CD14-positive monocyte (primary cell): ENCODE measurements at regions not wholly inside any gene's neighbourhood (a gene's known extent, or its start where the extent isn't known, plus 50 kb on each side); places are given as distances from the start of the nearest gene placed in this dataset.

Experiments
- DNase-seq, 3 donors: peaks; one replicate each; pipeline ENCODE4 v3.0.0-alpha.2; 2011 to 2022
- H2AFZ ChIP-seq: 2 replicates; pipeline ENCODE4 v1.6.0; 2012; ENCODE audit warnings: mild to moderate bottlenecking, low read depth, low read length, inconsistent platforms; ENCODE audit not compliant: insufficient read depth, poor library complexity, severe bottlenecking
- H3K27ac ChIP-seq, 2 donors: 1 replicate in 1 of 2; 2 replicates in 1 of 2; pipeline ENCODE4 v1.5.1; 2012 to 2013; ENCODE audit warnings: low read length in 2 of 2, control low read depth in 1 of 2, inconsistent platforms in 1 of 2, low read depth in 1 of 2, mild to moderate bottlenecking in 1 of 2
- H3K27me3 ChIP-seq, 2 donors: one replicate each; pipeline versions ENCODE4 v1.6.0 to v1.6.1; 2011 to 2013; ENCODE audit warnings: low read length in 2 of 2; ENCODE audit not compliant: control insufficient read depth in 2 of 2, insufficient read depth in 2 of 2
- H3K36me3 ChIP-seq, 2 donors: replicated peaks in 1 of 2; 1 replicate in 1 of 2; 2 replicates in 1 of 2; pipeline versions ENCODE4 v1.5.1 to v1.6.1; 2012 to 2013; ENCODE audit warnings: low read length in 2 of 2, control low read depth in 1 of 2, inconsistent platforms in 1 of 2, mild to moderate bottlenecking in 1 of 2; ENCODE audit not compliant: insufficient read depth in 2 of 2, control insufficient read depth in 1 of 2
- H3K4me1 ChIP-seq, 2 donors: 1 replicate in 1 of 2; 2 replicates in 1 of 2; pipeline versions ENCODE4 v1.5.1 to v1.6.1; 2012 to 2013; ENCODE audit warnings: low read length in 2 of 2, control low read depth in 1 of 2, inconsistent platforms in 1 of 2, mild to moderate bottlenecking in 1 of 2, moderate library complexity in 1 of 2; ENCODE audit not compliant: insufficient read depth in 2 of 2, control insufficient read depth in 1 of 2
- H3K4me2 ChIP-seq: replicated peaks from 2 replicates; pipeline ENCODE3; 2012; ENCODE audit warnings: low read length, moderate library complexity, mild to moderate bottlenecking; ENCODE audit not compliant: poor library complexity, severe bottlenecking; ENCODE audit errors: extremely low read depth
- H3K4me3 ChIP-seq, 3 experiments: fragments of 200-600 bp in 1 of 3; sonication (generic) in 1 of 3; replicated peaks in 1 of 3; 1 replicate in 2 of 3; 2 replicates in 1 of 3; pipeline ENCODE4 v1.5.1; 2011 to 2013; ENCODE audit warnings: low read length in 3 of 3, mild to moderate bottlenecking in 3 of 3, control low read depth in 2 of 3, low read depth in 2 of 3, inconsistent platforms in 1 of 3, moderate library complexity in 1 of 3
- H3K79me2 ChIP-seq: 2 replicates; pipeline ENCODE4 v1.6.0; 2012; ENCODE audit warnings: mild to moderate bottlenecking, control low read depth, inconsistent platforms, low read length, moderate library complexity; ENCODE audit not compliant: insufficient read depth
- H3K9ac ChIP-seq: 2 replicates; pipeline ENCODE4 v1.6.0; 2017; ENCODE audit warnings: low read length, mild to moderate bottlenecking; ENCODE audit not compliant: insufficient read depth, poor library complexity, severe bottlenecking
- H3K9me3 ChIP-seq, 2 donors: replicated peaks in 1 of 2; 1 replicate in 1 of 2; 2 replicates in 1 of 2; pipeline versions ENCODE4 v1.5.1 to v1.6.1; 2012 to 2013; ENCODE audit warnings: low read length in 2 of 2, control low read depth in 1 of 2; ENCODE audit not compliant: control insufficient read depth in 1 of 2, insufficient read depth in 1 of 2
- H4K20me1 ChIP-seq: 2 replicates; pipeline ENCODE4 v1.6.0; 2012; ENCODE audit warnings: mild to moderate bottlenecking, low read length, control low read depth, moderate library complexity; ENCODE audit not compliant: insufficient read depth
- H3K27ac Mint-ChIP-seq, 7 donors: one replicate each; pipeline ENCODE4 v1.8.0; 2020; ENCODE audit warnings: mild to moderate bottlenecking in 7 of 7, mixed read lengths in 7 of 7, moderate library complexity in 6 of 7, inconsistent platforms in 2 of 7
- H3K27me3 Mint-ChIP-seq, 3 donors: one replicate each; pipeline ENCODE4 v1.8.0; 2021 to 2022; ENCODE audit warnings: low read depth in 3 of 3, mild to moderate bottlenecking in 3 of 3, mixed read lengths in 3 of 3, moderate library complexity in 3 of 3, inconsistent platforms in 1 of 3
- H3K36me3 Mint-ChIP-seq, 2 donors: one replicate each; pipeline ENCODE4 v1.8.0; 2020; ENCODE audit warnings: mixed read lengths in 2 of 2, inconsistent platforms in 1 of 2, mild to moderate bottlenecking in 1 of 2
- H3K4me1 Mint-ChIP-seq: one replicate; pipeline ENCODE4 v1.8.0; 2020; ENCODE audit warnings: mild to moderate bottlenecking, mixed read lengths
- H3K4me3 Mint-ChIP-seq, 2 donors: one replicate each; pipeline ENCODE4 v1.8.0; 2020; ENCODE audit warnings: mild to moderate bottlenecking in 2 of 2, mixed read lengths in 2 of 2, moderate library complexity in 1 of 2
- H3K9me3 Mint-ChIP-seq, 7 donors: one replicate each; pipeline ENCODE4 v1.8.0; 2020 to 2022; ENCODE audit warnings: mixed read lengths in 7 of 7, mild to moderate bottlenecking in 6 of 7, moderate library complexity in 6 of 7, inconsistent platforms in 2 of 7
- CTCF ChIP-seq: fragments of 200-600 bp; IDR thresholded peaks from one replicate; pipeline ENCODE4 v1.8.0; 2022; ENCODE audit warnings: antibody characterized with exemption, mild to moderate bottlenecking
- WGBS: methylation state at CpG from one replicate; pipeline ENCODE4 v1.1.5; 2013; ENCODE audit warnings: missing lambda C conversion rate; ENCODE audit not compliant: insufficient coverage; 5-methylcytosine and 5-hydroxymethylcytosine counted together
- intact Hi-C, 2 donors: fragments of 100-400 bp; cut with micrococcal nuclease; formaldehyde crosslinking; loops; one replicate each; pipeline versions ENCODE4 v1.15.0 to v1.15.1; 2023

GRCh38 chr5:144779368-144779767 is 608.7 kb downstream of the KCTD16 start:
- Histone ChIP-seq H3K27me3 (no peaks in the 10 kb centered on the region), H3K4me2 (no peak overlapping the region), H2AFZ (no peak overlapping the region), H3K27ac (no peak overlapping the region), H3K36me3 (no peaks in the 10 kb centered on the region), H3K4me1 (no peaks in the 10 kb centered on the region), H4K20me1 (no peaks in the 10 kb centered on the region), H3K9ac (no peak overlapping the region), H3K79me2 (no peaks in the 10 kb centered on the region), H3K4me3 (no peak overlapping the region), H3K9me3 (no peaks in the 10 kb centered on the region)
- Mint-ChIP-seq H3K4me3 (no peak overlapping the region), H3K27me3 (no peaks in the 10 kb centered on the region), H3K9me3 (peaks cover 0 to 4% (median 2%) of the 10 kb centered on the region in 7 donors), H3K36me3 (no peaks in the 10 kb centered on the region), H3K27ac (no peak overlapping the region), H3K4me1 (no peaks in the 10 kb centered on the region)
- intact Hi-C loops: no loop called here
- TF ChIP-seq CTCF: no peak
- no peak for DNase-seq
- WGBS: no CpG with 5 or more reads among the region's 3 CpGs

GRCh38 chr5:144778561-144778960 is 607.9 kb downstream of the KCTD16 start:
- no peak for TF ChIP-seq CTCF
- Mint-ChIP-seq H3K27ac (no peak overlapping the region), H3K4me3 (no peak overlapping the region), H3K27me3 (no peaks in the 10 kb centered on the region), H3K4me1 (no peaks in the 10 kb centered on the region), H3K36me3 (no peaks in the 10 kb centered on the region), H3K9me3 (peaks cover 0 to 4% (median 1%) of the 10 kb centered on the region in 7 donors)
- no CpG with 5 or more reads among the region's 2 CpGs for WGBS
- Histone ChIP-seq H3K79me2 (no peaks in the 10 kb centered on the region), H3K4me1 (no peaks in the 10 kb centered on the region), H3K4me3 (no peak overlapping the region), H3K9ac (no peak overlapping the region), H3K9me3 (no peaks in the 10 kb centered on the region), H2AFZ (no peak overlapping the region), H3K27ac (no peak overlapping the region), H3K36me3 (no peaks in the 10 kb centered on the region), H4K20me1 (no peaks in the 10 kb centered on the region), H3K4me2 (no peak overlapping the region), H3K27me3 (no peaks in the 10 kb centered on the region)
- no peak for DNase-seq
- intact Hi-C loops: no loop called here
